Mucosa of gallbladder (tissue), 1 donor: ENCODE measurements at regions not wholly inside any gene's neighbourhood (a gene's known extent, or its start where the extent isn't known, plus 50 kb on each side); places are given as distances from the start of the nearest gene placed in this dataset.
A peak's percentile ranks its signal among the peaks of the same experiment; 100 is the strongest.

Source experiments
- DNase-seq: peaks from one replicate; pipeline ENCODE4 v3.0.0-alpha.2; 2020; ENCODE audit warnings: low spot score
- donor health status: DM: no; HTN: no; CAD: no.

DNA sequence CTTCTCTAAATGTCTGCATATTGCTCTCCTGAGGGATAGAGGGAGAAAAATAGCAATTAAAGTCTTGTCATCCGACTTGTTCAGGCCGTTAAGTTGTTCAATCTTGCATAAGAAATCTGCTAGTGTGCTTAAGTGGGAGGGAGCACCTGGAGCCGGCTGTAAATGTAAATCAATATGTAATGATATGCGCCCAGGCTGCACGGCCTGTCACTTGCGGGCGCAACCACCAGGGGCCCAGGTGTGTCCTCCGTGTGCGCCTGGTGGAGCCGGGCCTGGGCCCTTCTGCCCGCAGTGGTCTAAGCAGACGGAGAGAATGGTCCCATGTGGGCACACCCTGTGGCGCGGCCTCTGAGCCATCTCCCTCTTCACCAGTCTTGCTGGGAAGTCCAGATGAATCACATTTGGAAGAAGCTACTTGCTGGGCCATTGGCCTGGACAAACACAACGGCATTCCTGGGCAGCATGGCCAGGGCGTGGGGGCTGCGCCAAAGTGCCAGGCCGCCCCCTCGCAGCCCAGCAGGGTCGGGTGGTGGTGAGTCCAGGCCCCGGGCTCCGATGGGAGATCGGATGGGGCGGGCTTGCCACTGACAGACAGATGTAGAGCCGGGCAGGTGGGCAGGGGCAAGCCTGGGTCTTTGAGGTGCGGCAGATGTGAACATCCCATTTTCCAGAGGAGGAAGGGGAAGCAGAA is 193.3 kb upstream of the C14orf180 start:
- no peak for DNase-seq

DNA sequence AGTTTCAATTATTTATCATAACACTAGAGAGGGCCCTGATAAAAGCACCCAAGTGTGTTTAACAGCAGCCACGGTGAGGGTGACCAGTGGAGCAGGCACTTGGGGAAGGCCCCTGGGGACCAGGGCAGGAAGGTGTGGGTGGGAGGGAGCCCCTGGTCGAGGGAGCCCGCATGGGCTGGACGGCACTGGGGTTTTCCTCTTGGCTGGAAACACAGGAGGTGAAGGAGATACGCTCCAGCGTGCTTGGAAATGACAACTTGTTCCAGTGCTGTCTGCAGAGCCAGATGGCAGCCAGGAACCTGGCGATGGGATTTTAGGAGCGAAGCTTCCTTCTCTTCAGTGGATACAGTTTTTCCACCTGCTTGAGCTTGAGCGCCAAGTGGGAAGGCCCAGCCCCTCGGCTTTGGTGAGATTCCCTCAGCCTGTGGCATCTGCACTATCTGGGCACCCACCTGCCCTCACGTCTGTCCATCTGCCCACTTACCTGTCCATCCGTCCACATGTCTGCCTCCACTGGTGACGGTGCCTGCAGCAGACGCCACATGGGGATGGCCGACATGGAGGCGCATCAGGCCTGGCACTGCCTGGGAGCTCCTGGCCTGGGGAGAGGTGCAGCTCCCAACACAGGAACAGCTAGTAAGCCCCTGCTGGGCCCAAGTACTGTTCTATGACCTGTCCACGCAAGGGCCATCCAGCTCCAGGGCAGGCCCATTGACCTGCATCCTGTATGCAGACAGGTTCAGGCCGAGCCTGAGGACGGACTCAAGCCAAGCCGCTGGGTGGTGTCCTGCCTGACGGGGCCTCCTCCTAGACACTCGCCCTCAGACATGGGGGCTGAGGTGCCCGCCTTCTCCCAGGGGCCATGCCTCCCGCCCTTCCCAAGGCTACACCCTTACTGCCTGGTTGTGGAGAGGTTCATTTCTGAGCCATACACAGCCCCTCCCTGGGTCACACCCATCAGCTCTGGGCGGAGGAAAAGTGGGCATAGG is 192.2 kb upstream of the C14orf180 start:
- DNase-seq, result no peak

DNA sequence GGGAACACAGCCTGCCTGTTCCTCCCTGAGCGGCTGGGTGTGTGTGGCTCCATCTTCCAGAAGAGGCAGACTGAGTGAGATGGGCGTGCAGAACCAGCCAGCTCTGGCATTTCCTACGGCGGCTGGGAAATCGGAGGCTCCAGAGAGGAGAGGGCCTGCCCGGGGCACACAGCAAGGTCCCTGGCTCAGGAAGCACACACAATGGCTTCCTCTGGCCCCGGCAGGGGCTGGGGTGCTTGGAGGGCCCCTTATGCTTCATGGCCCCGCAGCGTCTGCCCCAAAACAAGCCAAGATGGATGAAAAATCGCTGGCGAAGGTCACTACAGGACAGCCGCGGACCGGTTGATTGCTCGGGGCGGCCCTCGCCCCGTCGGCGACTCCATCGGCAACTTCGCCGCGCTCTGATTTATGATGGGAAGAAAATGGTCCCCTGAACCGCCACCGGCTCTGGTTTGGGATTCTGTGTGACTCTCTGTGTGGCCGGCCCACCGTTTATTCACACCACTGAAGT is 191.5 kb upstream of the C14orf180 start:
- no peak for DNase-seq

DNA sequence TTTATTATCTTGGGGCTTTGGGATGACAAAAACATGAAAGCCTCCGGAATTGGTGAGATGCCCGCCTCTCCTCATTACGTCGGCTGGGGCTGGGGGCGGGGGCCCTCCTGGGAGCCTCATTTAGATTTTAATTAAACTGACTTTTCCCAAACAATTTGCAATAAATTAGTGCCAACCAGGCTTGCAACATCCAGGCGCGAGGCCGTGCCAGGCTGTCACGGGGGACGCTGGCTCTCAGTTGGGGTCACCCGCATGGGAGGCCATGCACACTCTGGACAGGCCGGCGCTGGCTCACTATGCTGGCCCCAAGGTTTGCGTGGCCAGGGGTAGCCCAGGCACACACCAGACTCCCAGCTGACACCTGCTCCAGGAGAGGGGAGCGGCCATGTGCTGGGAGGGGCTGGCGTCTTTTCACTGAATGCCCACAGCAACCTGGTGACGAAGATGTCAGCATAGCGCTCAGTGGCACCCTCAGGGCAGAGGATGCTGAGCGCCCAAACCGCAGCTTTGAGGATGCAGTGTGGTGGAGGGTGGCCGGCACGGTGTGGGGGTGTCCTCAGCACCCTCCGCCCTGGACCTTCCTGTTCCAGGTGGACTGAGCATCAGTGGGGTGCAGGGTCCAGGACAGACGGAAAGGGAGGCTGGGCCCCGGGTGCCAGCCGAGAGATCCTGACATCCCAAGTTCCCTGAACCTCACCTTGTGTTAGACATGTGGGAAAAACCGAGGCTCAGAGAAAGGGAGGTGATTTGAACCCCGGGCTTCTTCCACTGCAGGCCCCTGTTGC is 190.8 kb upstream of the C14orf180 start:
- no peak for DNase-seq

DNA sequence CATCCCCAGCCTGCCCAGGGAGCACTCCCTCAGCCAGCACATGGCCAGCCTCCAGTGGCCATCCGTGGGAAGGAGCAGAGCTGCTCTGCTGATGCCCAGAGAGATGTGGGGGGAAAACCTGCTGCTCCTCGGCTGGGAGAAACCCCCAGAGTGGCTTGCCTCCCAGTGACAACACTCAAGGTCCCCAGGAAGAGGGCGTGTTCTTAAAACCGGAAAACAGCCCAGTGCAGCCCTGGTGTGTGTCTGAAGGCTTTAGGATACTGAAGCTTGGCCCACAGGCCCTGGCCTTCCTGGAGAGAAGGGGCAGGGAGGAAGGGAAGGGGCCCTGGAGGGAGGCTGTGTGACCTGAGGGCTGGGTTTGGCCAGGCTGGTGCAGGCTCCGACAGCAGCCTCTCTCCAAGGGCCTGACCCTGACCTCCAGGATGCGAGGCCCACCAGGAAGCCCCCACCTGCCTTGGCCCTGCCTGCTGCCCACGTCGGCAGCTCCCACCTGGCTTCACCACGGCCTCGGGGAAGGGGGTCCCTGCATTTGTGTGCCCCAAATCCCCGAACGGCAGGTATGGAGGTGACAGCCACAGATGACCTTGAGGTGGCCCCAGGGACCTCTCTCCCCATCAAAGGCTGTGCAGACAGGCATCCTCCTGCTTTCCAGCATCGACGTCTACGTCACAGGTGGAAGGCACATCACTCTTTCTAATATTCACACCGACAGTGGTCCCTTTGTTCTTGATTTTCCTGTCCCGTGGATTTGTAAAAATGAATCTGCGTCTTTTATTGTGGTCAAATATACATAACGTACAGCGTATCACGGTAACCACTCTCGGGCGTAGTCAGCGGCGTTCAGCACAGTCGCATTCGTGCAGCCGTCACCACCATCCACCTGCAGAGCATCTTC is 190.0 kb upstream of the C14orf180 start:
- DNase-seq, result no peak

DNA sequence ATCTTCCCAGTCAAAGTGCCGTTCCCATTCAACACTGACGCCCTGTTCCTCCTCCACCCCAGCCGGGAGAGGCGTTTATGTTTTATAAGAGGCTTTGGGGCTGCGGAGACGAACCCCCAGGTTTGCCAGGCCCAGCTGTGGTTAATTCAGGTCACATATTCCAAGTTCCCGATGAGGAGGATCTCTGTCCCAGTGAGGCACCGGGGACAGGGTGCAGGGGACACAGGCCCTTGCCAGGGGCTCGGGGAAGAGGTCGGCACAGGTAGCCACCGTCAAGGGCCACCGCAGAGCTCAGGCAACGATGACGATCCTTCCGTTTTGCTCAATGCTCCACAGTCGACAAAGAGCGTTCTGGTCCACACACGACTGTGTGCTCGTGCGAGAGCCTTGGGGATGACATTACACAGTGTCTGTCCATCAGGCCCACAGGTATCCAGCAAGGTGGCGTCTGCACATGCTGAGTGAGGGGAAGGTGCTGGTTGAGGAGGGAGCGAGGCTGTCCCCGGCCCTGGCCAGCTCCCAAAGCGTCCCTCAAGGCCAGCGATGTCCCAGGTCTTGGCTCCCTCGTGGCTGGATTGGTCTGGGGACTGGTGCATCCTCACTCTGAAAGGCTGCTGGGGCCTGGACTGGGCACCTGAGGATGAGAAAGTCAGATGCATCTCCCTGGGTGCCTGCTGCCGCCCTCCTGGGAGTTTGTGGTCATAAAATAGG is 189.2 kb upstream of the C14orf180 start:
- DNase-seq, result no peak

DNA sequence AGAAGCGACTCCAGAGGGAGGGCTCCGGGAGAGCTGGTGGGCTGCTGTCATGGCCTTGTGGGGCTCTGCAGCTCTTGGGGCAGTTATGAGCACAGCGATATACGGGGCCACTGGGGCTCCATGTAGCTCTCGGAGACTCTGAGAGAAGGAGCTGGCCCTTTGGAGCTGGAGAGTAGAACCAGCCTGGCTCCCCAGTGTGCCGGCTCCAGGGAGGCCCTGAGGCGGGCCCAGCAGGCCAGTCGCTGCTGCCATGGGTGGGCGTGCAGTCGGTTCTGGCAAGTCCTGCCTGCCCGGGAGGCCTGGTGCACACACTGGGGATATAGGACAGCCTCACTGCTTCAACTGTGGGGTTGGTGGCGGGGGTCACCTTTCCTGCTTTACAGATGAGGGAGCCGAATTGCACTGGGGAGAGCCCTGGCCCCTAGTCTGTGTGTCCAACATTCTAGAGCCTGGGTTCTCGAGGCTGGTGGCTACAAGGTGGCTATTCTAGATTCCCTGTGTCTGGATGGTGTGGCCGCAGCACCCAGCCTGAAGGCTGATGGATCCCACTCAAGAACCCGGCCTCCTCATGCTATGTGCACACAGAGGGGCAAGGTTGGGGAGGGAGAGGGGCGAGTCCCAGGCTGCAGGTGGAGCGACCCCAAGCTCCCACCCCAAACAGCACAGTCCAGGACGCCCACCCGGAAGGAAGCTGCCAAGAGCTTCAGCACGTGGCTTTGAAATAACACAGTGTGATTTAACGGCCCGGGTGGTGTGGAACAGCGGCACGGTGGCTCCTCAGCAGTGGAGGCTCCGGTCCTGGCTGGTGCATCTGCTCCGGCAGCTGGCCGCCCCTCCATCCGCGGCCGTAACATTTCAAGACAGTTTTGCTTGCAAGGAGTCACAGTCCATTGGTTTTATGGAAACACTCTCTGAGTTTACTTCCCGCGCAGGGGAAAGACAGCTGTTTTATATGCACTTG is 188.3 kb upstream of the C14orf180 start:
- no peak for DNase-seq

DNA sequence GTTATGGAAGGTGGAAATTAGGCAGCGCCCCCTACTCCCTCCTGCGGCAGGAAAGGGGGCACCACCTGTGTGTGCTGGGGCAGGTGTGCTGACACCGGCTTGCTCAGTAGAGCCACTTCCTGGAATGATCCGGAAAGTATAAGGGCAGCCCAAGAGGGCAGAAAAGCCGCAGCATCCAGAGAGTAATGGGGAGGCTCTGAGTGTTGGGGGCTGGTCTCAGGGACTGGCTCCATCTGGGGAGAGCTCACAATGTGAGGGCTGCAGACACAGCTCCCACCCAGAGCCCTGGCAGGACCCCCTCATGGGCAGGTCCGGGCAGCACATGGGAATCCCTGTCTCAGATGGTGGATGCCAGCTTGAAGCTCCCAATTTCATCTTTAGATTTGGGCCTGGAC is 187.6 kb upstream of the C14orf180 start:
- DNase-seq, result no peak

DNA sequence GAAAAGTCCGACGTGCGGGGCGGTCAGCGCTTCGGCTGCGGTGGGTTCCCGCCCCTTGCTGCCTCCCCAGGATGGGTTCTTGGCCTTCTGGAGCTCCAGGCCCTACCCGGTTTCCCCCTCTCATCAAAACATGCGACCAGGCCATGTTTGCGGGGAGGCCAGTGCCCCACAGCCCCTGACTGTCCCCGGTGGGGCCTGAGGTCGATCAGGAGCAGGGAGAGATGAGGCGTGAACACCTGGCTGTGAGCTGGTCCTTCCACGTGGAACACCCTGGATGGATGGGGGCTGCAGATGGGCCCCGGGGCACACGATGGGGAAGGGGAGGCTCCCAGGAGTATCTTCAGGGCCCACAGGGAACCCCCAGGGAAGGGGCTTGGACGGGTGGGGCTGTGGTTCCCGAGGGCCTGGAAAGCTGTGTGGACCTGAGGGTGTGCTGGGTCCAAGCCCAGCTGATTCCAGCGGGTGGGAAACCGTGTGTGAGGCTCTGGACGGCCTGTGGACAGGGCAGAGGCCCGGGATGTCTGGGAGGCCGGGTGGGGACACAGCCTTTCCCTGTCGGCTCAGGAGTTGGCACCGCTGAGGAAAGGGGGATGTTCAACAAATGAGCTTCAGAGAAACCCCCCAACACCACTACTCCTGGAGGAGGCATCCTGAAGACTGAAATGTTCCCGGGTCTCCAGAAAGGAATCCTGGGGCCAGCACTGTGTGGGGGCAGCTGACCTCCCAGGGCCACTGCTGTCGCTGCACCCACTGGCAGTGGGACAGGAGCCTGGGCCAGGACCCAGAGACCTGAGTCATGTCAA is 187.0 kb upstream of the C14orf180 start:
- DNase-seq, result peak; percentile 8

DNA sequence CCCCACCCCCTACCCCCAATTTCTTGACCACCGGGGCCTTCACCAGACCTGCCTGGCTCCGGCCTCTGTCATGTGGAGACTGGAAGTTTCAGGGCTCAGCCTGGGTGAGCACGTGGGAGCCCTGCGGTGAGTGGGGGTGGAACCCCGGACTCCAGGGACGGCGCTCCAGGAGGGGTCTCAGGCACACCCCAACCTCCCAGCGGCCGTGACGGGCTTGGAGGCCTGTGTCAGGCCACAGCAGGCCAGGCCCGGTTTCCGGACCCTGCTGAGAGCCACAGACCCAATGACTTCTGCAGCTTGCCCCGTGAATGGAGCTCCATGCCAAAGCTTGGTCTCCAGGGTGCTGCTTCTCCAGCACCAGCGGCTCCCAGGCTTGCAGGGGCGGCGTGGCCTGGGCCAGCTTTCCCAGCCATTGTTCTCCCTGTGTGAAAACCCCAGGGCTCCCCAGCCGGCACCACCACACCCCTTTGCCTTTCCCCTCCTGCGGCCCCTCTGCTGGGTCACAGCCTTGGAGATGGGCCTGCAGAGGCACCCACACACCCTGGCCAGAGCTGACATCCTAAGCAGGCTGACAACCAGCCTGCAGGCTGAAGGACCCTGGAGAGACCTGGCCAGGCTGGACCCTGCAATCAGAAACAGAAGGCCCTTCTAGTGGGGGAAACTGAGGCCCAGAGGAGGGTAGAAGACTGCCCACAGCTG is 186.2 kb upstream of the C14orf180 start:
- peak; percentile 8 for DNase-seq

DNA sequence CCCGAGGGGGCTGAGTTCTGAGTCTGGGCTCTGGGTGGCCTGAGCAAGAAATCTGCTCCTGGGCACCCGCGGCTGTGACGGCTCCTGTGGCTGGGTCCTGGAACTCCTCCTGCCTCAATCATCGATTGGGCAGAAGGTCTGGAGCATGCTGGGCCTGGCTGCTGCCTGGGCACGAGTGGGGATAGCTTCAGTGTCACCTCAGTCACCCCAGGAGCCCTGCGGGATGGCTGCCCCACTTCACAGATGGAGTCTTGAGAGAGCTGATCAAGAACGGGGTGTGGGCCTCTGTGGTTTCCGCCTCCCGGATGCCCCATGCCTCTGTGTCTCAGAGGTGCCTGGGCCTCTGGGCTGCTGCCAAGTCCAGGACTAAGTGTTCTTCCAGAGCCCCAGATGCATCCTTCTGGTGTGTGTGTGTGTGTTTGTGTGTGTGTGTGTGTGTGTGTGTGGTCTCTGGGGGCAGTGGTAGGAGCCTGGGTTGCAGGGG is 185.6 kb upstream of the C14orf180 start:
- peak; percentile 28 for DNase-seq

DNA sequence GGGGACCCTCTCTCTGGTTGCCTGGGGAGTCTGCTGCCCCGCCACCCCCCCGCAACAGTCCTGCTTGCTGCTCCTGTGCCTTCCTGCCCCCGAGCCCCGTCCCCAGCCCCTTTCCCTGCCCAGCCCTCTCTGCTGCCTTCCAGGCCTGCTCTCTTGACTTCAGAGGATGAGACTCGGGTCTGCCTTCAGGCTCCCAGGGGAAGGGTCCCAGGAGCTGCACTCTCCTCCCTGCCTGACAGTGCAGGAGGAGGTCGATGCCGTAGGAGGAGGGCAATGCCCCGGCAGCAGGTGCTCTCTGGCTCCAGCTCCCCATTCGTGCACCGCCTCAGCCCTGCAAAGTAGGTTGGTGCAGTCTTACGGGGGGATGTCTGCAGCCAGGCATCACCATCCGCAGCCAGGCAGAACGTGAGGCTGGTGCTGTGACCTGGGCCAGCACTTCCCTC is 185.1 kb upstream of the C14orf180 start:
- DNase-seq, result peak; percentile 8

DNA sequence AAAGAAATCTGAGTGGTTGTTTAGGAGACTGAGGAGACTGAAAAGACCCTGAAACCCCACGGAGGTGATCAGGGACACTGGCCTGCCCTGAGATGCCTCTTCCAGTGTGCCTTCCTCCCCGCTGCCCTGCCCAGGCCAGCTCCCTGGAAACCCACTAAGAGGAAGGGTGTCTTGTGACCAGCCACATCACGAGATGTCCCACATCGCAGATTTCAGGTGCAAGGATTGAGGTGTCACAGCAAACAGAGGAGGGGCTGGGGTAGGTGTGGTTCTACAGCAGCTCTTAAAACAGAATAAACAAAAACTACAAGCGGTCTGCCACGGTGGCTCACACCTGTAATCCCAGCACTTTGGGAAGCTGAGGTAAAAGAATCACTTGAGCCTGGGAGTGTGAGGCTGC is 184.3 kb upstream of the C14orf180 start:
- peak; percentile 5 for DNase-seq

DNA sequence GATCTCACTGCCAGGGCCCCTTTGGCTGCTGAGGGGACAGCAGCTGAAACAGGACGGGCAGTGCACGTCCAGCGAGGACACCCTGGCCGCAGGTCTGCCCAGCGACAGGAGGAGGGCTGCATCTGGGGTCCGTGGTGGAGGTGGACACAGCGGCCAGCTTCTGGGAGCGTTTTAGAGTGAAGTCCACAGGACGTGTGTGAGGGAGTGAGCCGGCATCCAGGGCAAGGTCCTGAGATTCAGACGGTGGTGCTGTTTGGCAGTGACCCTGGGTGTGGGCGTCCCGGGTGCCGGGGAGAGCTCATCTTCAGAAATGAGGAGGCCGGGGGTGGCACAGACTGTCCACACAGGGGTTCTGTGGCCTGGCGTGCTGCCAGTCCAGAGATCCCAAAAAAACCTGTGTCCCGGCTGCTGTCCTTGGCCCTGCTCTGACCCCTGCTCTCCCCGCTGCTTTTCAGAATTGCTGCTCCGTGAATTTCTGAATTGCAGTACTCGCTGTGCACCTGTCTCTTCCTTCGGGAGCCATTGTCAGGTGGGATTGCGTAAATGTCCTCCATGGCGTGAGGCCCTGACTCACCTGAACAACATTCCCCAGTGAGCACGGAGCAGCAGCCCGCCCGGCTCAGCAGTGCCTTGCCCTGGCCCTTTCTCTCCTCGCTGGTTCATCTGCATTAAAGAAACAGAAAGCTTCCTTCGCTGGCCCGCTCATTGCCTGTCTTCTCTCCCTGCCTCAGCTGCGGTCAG is 183.5 kb upstream of the C14orf180 start:
- DNase-seq, result peak; percentile 8

DNA sequence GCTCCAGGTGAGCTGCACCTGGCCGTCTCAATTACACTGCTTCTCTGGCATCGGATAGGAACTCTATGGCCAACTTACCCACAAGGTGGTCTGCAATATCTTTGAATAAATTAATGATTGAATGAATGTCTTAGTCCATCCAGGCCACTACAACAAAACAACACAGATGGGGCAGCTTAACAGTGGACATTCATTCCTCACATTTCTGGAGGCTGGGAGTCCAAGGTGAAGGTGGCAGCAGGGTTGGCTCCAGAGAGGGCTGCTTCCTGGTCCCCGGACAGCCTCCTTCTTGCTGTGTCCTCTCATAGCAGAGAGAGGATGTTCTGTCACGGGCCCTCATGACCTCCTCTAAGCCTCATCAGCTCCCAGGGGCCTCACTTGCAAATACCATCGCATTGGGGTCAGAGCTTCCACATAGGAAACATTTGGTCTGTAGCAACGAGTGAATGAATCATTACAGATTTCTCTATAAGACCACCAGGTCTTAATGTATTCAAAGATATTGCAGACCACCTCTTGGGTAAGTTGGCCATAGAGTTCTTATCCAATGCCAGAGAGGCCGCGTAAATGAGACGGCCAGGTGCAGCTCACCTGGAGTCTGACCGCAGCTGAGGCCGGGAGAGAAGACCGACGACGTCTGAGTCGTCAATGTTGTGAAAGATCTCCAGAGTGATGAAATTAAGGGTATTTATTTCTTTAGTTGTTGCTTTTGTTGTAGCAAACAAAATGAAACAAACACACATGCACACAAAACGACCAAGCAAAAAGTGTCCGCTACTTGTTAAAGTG is 182.7 kb upstream of the C14orf180 start:
- peak; percentile 4 for DNase-seq

DNA sequence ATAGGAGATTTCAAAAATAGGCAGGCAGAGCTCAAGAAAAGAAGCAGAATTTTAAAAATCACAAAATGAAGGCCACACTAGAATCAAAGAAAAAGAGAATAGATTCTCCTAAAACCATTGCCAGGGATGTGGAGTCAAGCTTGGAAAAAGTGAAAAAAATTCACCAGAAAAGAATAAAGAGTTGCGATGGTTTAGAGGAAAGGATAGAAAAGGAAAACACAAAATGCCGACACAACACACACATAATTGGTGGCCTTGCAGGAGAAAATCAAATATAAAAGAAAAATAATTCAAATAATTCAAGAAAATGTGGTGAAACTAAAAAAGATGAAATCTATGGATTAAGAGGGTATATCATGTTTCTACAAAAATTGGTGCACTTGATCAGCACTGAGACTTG is 181.6 kb upstream of the C14orf180 start:
- no peak for DNase-seq
